ENCODE measurements at regions not wholly inside any gene's neighbourhood (a gene's known extent, or its start where the extent isn't known, plus 50 kb on each side); places are given as distances from the start of the nearest gene placed in this dataset.

DNA sequence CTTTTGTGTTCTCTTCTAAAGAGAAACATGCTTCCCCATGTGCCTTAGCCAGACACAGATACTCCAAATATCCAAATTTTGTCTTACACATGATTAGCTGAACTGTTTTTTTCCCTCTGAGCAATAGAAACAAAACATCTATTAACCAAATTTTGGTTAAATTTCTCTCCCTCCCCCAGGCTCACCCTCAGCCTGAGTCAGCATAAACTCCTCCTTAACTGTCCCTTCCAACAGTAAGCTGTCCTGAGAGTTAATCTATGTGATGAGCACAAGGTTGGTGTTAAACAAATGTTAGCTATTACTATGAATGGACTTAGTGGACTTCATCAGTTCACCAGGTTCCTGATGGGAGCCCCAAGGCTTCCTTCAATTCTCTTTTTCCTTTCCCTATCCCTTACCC is 108.5 kb downstream of the RSL24D1 start (continued):
- TF ChIP-seq, protein P1, sequence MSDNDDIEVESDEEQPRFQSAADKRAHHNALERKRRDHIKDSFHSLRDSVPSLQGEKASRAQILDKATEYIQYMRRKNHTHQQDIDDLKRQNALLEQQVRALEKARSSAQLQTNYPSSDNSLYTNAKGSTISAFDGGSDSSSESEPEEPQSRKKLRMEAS (IDR thresholded peaks at IDR 0.05; ENCODE audit: low read depth), result no peak
- TF ChIP-seq FOSL2 (IDR thresholded peaks at IDR 0.05; ENCODE audit: borderline replicate concordance, low read depth), result no peak
- TF ChIP-seq TEAD4 (IDR thresholded peaks at IDR 0.05; ENCODE audit: borderline replicate concordance, insufficient read depth), result no peak
- no peak for TF ChIP-seq MXI1 (IDR thresholded peaks at IDR 0.05; ENCODE audit: low read depth, low read length)
- no peak for TF ChIP-seq NRF1 (IDR thresholded peaks at IDR 0.05; ENCODE audit: low read depth, low read length)
- TF ChIP-seq USF1 (IDR thresholded peaks at IDR 0.05; ENCODE audit: borderline replicate concordance, low read depth), result no peak
- TF ChIP-seq FOXM1 (IDR thresholded peaks at IDR 0.05; ENCODE audit: low read depth), result no peak
- no peak for TF ChIP-seq TAF1 (IDR thresholded peaks at IDR 0.05; ENCODE audit: borderline replicate concordance, low read depth, low read length)
- TF ChIP-seq MEF2A (IDR thresholded peaks at IDR 0.05; ENCODE audit: borderline replicate concordance, low read depth), result no peak
- TF ChIP-seq, protein P2, sequence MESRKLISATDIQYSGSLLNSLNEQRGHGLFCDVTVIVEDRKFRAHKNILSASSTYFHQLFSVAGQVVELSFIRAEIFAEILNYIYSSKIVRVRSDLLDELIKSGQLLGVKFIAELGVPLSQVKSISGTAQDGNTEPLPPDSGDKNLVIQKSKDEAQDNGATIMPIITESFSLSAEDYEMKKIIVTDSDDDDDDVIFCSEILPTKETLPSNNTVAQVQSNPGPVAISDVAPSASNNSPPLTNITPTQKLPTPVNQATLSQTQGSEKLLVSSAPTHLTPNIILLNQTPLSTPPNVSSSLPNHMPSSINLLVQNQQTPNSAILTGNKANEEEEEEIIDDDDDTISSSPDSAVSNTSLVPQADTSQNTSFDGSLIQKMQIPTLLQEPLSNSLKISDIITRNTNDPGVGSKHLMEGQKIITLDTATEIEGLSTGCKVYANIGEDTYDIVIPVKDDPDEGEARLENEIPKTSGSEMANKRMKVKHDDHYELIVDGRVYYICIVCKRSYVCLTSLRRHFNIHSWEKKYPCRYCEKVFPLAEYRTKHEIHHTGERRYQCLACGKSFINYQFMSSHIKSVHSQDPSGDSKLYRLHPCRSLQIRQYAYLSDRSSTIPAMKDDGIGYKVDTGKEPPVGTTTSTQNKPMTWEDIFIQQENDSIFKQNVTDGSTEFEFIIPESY (IDR thresholded peaks at IDR 0.05; ENCODE audit: borderline replicate concordance, low read depth), result no peak
- no peak for TF ChIP-seq ELF1 (IDR thresholded peaks at IDR 0.05)

GRCh38 chr15:55084673-55085072 is 112.1 kb downstream of the RSL24D1 start:
- Histone ChIP-seq H4K20me1 (ENCODE audit: insufficient read depth) (no peaks in the 10 kb centered on the region), H3K4me3 (ENCODE audit: low read depth in 2 of 2, low read length in 1 of 2) (no peak overlapping the region), H3K79me2 (ENCODE audit: insufficient read depth) (no peaks in the 10 kb centered on the region), H2AFZ (ENCODE audit: low read depth) (no peak overlapping the region), H3F3A (replicated peaks; ENCODE audit: insufficient read depth) (no peaks in the 10 kb centered on the region), H3K4me2 (no peak overlapping the region), H3K36me3 (replicated peaks in 1 of 2; ENCODE audit: control insufficient read depth in 1 of 2, insufficient read depth in 2 of 2, low read length in 1 of 2) (no peaks in the 10 kb centered on the region), H3K9ac (no peak overlapping the region), H3K27me3 (ENCODE audit: insufficient read depth) (no peaks in the 10 kb centered on the region; the same call in 1 of the 2 replicates), H3K9me3 (no peaks in the 10 kb centered on the region), H3K27ac (ENCODE audit: low read depth in 2 of 2, low read length in 1 of 2) (no peak overlapping the region), H3K9me2 (no peaks in the 10 kb centered on the region), H3K4me1 (ENCODE audit: control insufficient read depth in 1 of 2, insufficient read depth in 2 of 2, low read depth in 1 of 2, low read length in 1 of 2) (no peaks in the 10 kb centered on the region)
- WGBS (ENCODE audit: low lambda C conversion rate), result 0% methylated on average over 3 of the region's 3 CpGs
- POLR2A ChIA-PET, result interaction anchor here (0.6 kb wide), 1 partner anchor 46 kb away, joined by 3 read pairs; no protein-coding TSS in a partner anchor
- no peak for TF ChIP-seq RXRA (IDR thresholded peaks at IDR 0.05; ENCODE audit: borderline replicate concordance, low read depth)
- TF ChIP-seq, protein P1 (IDR thresholded peaks at IDR 0.05; ENCODE audit: low read depth), result no peak
- no peak for TF ChIP-seq GABPA (IDR thresholded peaks at IDR 0.05; ENCODE audit: low read depth)
- no peak for TF ChIP-seq EZH2phosphoT487 (IDR thresholded peaks at IDR 0.05; ENCODE audit: borderline replicate concordance, low read depth)
- TF ChIP-seq SMC3 (IDR thresholded peaks at IDR 0.05; ENCODE audit: low read depth, low read length), result no peak
- no peak for TF ChIP-seq PBX3 (IDR thresholded peaks at IDR 0.05)
- CTCF ChIA-PET, result interaction anchor here (1.0 kb wide), 1 partner anchor 24 kb away, joined by 5 read pairs; no protein-coding TSS in a partner anchor
- DNase-seq, result no peak
